Thoracic aorta (tissue), 2 donors: ENCODE measurements at regions not wholly inside any gene's neighbourhood (a gene's known extent, or its start where the extent isn't known, plus 50 kb on each side); places are given as distances from the start of the nearest gene placed in this dataset.
"Not testable (repeated sequence)": the region's sequence is repeated elsewhere in the genome, so short reads cannot be mapped to it uniquely, and the experiment has no call there.

Source experiments
- ATAC-seq: fragments of 150-250 bp; one replicate; pipeline ENCODE4 v1.8.0; 2017; ENCODE audit warnings: low read depth; ENCODE audit not compliant: insufficient number of reproducible peaks, low FRiP score
- DNase-seq: peaks from one replicate; pipeline ENCODE4 v3.0.0-alpha.2; 2020; ENCODE audit warnings: low spot score
- H3K27ac ChIP-seq, 2 donors: fragments of 200-600 bp; sonication (generic); 1 replicate in 1 of 2; 2 replicates in 1 of 2; pipeline ENCODE4 v1.5.1; 2016; ENCODE audit warnings: mild to moderate bottlenecking in 2 of 2, moderate library complexity in 2 of 2
- H3K27me3 ChIP-seq: fragments of 200-600 bp; sonication (generic); replicated peaks from 2 replicates; pipeline ENCODE4 v1.6.0; 2016; ENCODE audit warnings: mild to moderate bottlenecking; ENCODE audit not compliant: insufficient read depth
- H3K36me3 ChIP-seq: fragments of 200-600 bp; sonication (generic); one replicate; pipeline ENCODE4 v1.5.1; 2016
- H3K4me1 ChIP-seq, 2 donors: fragments of 200-600 bp; sonication (generic); 1 replicate in 1 of 2; 2 replicates in 1 of 2; pipeline versions ENCODE4 v1.5.1 to v1.6.0; 2016; ENCODE audit warnings: low read depth in 2 of 2, mild to moderate bottlenecking in 1 of 2; ENCODE audit not compliant: control insufficient read depth in 1 of 2
- H3K4me3 ChIP-seq: fragments of 200-600 bp; sonication (generic); 2 replicates; pipeline ENCODE4 v1.5.1; 2016; ENCODE audit warnings: mild to moderate bottlenecking
- H3K9me3 ChIP-seq: fragments of 200-600 bp; sonication (generic); 2 replicates; pipeline ENCODE4 v1.5.1; 2016
- TF ChIP-seq, protein P1 (sequence below): fragments of 200-600 bp; sonication (generic); IDR thresholded peaks from one replicate; pipeline ENCODE4 v1.5.1; 2019; ENCODE audit warnings: antibody characterized with exemption

DNA sequence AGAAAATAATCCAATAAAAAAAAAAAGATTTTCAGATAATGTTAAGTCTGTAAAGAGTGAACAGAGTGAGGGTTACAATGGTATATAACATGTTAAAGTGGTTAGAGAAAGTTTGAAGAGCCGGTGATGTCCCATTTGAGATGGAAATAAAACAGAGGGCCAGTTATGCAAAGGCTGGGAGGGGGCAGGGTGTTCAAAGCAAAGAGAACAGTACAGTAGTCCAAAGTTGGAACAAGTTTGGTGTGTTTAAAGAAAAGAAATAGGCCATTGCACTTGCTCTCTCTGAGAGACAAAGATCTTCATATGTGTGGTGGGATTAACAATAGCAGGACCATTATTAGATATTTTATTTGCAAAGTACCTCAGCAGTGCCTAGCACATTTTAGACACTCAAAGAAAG, 179.5 kb upstream of the PKN2 start:
- Histone ChIP-seq H3K36me3 (no peaks in the 10 kb centered on the region), H3K9me3 (no peaks in the 10 kb centered on the region), H3K27ac (no peak overlapping the region), H3K4me3 (no peak overlapping the region), H3K4me1 (no peaks in the 10 kb centered on the region), H3K27me3 (no peaks in the 10 kb centered on the region)
- DNase-seq (no peak), ATAC-seq (no peak)
- TF ChIP-seq, protein P1, sequence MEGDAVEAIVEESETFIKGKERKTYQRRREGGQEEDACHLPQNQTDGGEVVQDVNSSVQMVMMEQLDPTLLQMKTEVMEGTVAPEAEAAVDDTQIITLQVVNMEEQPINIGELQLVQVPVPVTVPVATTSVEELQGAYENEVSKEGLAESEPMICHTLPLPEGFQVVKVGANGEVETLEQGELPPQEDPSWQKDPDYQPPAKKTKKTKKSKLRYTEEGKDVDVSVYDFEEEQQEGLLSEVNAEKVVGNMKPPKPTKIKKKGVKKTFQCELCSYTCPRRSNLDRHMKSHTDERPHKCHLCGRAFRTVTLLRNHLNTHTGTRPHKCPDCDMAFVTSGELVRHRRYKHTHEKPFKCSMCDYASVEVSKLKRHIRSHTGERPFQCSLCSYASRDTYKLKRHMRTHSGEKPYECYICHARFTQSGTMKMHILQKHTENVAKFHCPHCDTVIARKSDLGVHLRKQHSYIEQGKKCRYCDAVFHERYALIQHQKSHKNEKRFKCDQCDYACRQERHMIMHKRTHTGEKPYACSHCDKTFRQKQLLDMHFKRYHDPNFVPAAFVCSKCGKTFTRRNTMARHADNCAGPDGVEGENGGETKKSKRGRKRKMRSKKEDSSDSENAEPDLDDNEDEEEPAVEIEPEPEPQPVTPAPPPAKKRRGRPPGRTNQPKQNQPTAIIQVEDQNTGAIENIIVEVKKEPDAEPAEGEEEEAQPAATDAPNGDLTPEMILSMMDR = no peak

DNA sequence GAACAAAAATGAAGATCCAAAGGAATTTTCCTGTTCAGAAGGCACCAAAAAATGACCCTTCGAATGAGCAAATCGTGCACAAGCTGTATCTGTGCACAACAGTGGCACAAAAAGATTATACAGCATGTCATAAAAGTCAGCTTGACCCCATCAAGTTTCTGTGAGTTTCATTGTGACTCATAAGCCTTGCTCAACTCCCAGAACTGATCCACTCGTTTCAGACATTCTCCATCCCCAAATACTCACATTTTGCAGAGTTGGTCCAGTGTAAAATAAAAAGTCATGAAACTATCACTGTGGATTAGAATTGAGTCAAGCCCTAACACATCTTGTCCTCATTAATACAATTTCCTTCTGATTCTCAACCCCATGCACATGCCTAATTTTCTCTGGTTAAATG, 174.7 kb upstream of the PKN2 start:
- Histone ChIP-seq H3K27ac (no peak overlapping the region), H3K4me3 (no peak overlapping the region), H3K36me3 (no peaks in the 10 kb centered on the region), H3K27me3 (no peaks in the 10 kb centered on the region), H3K9me3 (no peaks in the 10 kb centered on the region), H3K4me1 (no peaks in the 10 kb centered on the region)
- no peak for ATAC-seq
- TF ChIP-seq, protein P1 = no peak
- DNase-seq = no peak

DNA sequence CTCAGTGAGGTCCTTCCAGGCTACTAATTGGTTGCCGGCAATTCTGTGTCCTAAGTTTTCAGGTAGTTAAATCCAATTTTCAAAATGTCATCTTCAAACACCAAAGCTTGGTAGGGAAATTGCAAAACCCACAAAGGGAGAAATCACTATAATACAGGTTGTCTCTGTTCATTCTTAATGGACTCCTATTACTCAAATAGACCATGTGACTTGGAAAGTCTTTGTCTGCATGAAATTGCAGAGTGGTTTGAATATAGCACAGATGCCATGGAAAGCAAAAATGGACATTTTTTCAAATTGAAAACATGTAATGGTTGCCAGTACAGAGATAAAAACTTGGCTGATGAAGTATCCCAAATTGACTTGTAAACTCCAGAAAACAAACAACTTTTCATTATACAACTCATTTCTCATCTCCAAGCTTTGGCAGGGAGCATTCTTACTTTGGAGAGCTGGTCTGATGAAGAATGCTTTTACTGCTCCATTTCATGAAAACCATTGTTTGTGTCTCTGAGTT, 169.5 kb upstream of the PKN2 start:
- H3K4me1 ChIP-seq = no peaks in the 10 kb centered on the region
- no peak for DNase-seq
- H3K27me3 ChIP-seq = no peaks in the 10 kb centered on the region
- TF ChIP-seq, protein P1 = no peak
- no peak for ATAC-seq
- H3K4me3 ChIP-seq = no peak overlapping the region
- H3K9me3 ChIP-seq = no peaks in the 10 kb centered on the region
- no peaks in the 10 kb centered on the region for H3K36me3 ChIP-seq
- H3K27ac ChIP-seq = no peak overlapping the region

DNA sequence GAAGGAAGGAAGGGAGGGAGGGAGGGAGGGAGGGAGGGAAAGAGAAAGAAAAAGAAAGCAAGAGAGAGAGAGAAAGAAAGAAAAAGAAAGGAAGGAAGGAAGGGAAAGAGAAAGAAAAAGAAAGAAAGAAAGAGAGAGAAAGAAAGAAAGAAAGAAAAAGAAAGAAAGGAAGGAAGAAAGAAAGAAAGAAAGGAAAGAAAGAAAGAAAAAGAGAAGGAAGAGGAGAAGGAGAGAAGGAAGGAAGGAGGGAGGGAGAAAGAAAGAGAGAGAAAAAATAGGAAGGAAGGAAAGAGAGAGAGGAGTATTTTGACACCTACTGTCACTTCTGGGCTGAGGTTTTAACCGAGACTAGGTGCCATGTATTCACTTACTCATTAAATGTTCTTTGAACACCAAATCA, 166.6 kb upstream of the PKN2 start:
- not testable (repeated sequence) for ATAC-seq, DNase-seq, H3K27ac ChIP-seq, H3K4me3 ChIP-seq, H3K27me3 ChIP-seq, H3K36me3 ChIP-seq, H3K9me3 ChIP-seq, H3K4me1 ChIP-seq

DNA sequence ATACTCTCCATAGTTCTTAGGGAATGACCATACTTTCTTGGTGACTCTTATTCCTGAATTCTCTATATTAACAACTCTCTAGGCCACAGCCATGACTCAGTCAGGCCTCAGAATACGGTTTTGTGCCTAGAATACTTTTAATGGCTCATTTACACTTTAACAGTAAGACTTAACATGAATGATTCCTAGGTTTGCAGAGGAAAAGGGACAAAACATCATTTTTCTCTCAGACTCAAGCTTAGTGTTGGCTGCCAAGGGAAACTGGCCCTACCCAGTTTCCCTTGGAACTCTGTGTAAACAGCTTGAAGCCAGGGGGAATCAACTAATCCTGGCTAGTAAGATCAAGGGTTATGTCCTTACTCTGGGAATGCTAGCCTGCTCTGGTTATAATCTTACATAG, 164.9 kb upstream of the PKN2 start:
- ATAC-seq = no peak

More for the DNA sequence above, 164.9 kb upstream of the PKN2 start:
- DNase-seq = no peak
- Histone ChIP-seq H3K27ac (no peak overlapping the region), H3K9me3 (no peaks in the 10 kb centered on the region), H3K4me1 (no peaks in the 10 kb centered on the region), H3K36me3 (no peaks in the 10 kb centered on the region), H3K27me3 (no peaks in the 10 kb centered on the region), H3K4me3 (no peak overlapping the region)
- TF ChIP-seq, protein P1 = no peak
